C4-2B (cell line): ENCODE measurements at regions not wholly inside any gene's neighbourhood (a gene's known extent, or its start where the extent isn't known, plus 50 kb on each side); places are given as distances from the start of the nearest gene placed in this dataset.

Source experiments
- CTCF ChIP-seq: fragments of 450-650 bp; conservative IDR thresholded peaks from 2 replicates; pipeline ENCODE4 v1.5.1; 2017; ENCODE audit warnings: mild to moderate bottlenecking
- ZFX ChIP-seq: fragments of 450-650 bp; IDR thresholded peaks from 2 replicates; pipeline ENCODE4 v1.6.1; 2017

GRCh38 chr11:45082744-45083543, 63.5 kb upstream of the PRDM11 start:
- no peak for TF ChIP-seq CTCF
- no peak for TF ChIP-seq ZFX
